Dedifferentiated amniotic fluid mesenchymal stem cell (primary cell): ENCODE measurements at regions not wholly inside any gene's neighbourhood (a gene's known extent, or its start where the extent isn't known, plus 50 kb on each side); places are given as distances from the start of the nearest gene placed in this dataset.
A peak's percentile ranks its signal among the peaks of the same experiment; 100 is the strongest.
"Not testable (repeated sequence)": the region's sequence is repeated elsewhere in the genome, so short reads cannot be mapped to it uniquely, and the experiment has no call there.

Experiments used
- DNase-seq: peaks from one replicate; pipeline ENCODE4 v3.0.0-alpha.2; 2016; ENCODE audit errors: extremely low spot score

GRCh38 chr17:5747276-5747675 lies 163.0 kb upstream of the NLRP1 start:
- no peak for DNase-seq

GRCh38 chr17:5747964-5748363 lies 163.7 kb upstream of the NLRP1 start:
- no peak for DNase-seq

- DNase-seq: no peak
Observed at GRCh38 chr17:5753421-5753820, 169.1 kb upstream of the NLRP1 start.

- DNase-seq: no peak
Observed at GRCh38 chr17:5757314-5757907, 173.1 kb upstream of the NLRP1 start.

DNA sequence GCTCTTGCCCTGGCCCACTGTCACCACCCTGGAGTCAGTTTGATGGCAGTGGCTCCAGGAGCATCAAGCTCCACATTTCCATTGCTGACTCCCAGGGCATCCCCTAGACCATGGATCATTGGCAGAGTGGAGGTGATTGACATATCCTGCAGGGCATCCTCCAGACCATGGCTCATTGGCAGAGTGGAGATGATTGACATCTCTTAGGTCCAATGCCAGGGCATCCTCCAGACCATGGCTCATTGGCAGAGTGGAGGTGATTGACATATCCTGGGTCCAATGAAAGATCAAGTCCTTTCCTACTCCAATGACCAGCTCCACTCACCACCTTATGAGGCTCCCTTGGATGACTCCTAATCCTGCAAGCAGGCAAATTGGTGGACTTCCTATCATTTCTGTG lies 174.3 kb upstream of the NLRP1 start:
- DNase-seq: no peak

GRCh38 chr17:5759501-5759925 lies 175.2 kb upstream of the NLRP1 start:
- DNase-seq: no peak

DNA sequence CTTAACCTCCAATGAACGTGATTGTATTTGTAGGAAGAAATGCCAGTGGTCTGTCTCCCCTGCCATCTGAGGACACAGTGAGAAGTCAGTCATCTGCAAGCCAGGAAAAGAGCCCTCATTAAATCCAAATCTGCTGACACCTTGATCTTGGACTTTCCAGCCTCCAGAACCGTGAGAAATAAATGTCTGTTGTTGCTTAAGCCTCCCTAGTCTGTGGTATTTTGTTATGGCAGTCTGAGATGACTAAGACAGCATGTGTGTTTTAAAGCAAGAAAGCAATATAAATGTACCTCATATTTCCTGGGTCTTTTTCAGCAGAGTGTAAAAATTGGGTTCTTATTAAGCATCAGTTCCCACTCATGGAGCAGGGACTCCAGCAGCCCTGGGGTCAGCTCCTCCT lies 177.9 kb upstream of the NLRP1 start:
- DNase-seq: no peak

DNA sequence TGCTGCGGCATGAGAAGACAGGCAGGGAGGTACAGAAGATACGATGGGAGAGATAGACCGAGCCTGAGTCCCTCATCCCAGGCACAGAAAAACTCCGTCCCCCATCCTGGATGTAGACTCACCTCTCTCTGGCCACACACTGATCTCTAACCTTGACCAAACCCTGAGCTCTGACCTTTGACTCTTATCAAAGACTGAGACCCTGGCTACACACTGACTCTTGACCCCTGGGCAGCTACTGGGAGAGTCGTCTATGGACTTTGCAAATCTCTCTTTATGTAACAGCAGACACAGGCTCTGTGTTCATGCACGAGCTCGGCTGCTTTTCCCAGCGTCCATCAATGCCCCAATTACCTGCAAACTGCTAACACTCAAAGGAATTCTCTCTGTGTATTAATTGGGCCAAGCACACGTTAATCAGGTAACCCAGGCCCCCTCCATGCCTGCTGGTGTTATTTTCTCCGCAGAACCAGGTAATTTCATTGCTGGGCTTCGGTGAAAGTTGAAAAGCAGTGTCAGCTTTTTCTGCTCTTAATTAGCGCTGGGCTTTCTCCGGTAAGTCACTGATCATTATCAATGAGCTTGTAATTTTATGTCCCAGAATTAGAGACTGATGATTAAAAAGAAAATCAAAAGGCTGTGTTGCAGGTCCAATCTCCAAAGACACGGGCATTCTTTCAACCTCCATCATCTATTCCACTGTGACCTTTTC lies 179.4 kb upstream of the NLRP1 start:
- DNase-seq: no peak

- DNase-seq: no peak
Observed at GRCh38 chr17:5769593-5770354, 185.5 kb upstream of the NLRP1 start.

DNA sequence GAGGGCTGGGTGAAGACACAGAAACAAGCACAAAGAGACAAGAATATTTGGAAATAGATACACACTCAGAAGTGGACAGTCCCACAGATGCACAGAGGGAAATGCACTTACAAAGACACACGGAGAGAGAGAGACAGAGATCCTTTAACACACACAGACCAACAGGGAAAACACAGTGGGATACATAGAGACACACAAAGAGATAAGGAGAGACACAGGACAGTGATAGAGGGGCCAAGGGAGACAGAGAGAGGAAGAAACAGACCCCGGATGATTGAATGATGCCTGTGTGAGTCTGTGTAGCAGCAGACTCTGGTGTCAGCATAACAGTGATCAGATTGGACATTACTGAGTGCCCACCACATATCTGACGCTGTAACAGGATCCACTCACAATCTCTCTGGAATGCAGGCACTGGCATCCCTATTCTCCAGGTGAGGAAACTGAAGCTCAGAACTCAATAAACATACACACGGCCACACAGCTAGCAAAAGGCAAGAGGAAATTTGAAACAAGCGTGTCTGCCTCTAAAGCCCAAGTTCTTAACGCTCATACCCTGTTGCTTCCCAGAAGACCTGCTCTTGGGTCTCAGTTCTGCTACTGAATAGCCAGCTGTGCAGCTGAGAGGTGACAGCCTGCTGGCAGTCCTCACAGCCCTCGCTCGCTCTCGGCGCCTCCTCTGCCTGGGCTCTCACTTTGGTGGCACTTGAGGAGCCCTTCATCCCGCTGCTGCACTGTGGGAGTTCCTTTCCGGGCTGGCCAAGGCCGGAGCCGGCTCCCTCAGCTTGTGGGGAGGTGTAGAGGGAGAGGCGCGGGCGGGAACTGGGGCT lies 186.3 kb upstream of the NLRP1 start:
- DNase-seq: no peak

DNA sequence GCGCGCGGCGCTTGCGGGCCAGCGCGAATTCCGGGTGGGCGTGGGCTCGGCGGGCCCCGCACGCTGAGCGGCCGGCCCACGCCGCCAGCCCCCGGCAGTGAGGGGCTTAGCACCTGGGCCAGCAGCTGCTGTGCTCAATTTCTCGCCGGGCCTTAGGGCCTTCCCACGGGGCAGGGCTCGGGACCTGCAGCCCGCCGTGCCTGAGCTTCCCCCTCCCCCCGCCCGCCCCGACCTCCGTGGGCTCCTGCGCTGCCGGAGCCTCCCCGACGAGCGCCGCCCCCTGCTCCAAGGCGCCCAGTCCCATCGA lies 186.9 kb upstream of the NLRP1 start:
- DNase-seq: not testable (repeated sequence)

- not testable (repeated sequence) for DNase-seq
Observed at GRCh38 chr17:5772017-5772416, 187.7 kb upstream of the NLRP1 start.

DNA sequence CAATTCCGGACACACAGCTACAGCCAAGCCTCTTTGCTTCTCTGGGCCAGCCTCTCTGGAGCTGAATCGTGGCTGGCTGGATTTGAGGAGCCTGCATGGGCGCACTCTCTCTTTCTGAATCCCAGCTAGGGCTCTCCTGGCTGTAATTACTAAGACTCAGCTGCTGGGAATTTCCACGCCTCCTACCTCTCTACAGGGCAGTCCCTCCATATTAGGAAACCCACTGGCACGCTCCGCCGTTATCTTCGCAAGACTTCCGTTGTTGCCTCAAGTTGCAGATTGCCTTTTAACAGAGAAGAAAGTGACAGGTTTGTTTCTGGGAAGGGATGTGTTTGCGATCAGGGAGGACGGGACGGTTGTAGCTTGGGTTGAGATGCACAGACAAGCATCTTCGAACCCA lies 188.4 kb upstream of the NLRP1 start:
- no peak for DNase-seq

GRCh38 chr17:5773816-5774360 lies 189.6 kb upstream of the NLRP1 start:
- no peak for DNase-seq

DNA sequence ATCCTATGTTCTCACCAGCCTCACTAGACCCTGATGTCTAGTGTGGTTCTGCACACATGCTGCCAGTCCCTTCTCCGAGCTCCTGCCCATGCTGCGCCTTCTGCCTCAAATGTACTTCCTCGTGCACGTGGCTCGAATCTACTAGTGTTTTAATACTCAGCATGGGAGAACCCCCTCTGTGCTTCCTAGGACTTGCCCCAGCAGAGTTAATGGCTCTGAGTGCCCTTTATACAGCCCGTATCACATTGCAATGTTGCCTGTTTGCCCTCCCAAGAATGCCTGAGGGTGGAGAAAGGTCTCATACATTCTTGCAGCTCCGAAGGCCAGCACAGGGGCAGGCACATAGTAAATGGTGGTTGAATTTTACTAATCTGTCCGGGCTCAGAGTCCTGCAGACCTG lies 190.8 kb upstream of the NLRP1 start:
- DNase-seq: no peak

- DNase-seq: peak; percentile 61
Observed at GRCh38 chr17:5780476-5780875, 196.2 kb upstream of the NLRP1 start.

- DNase-seq: no peak
Observed at GRCh38 chr17:5781236-5781927, 197.1 kb upstream of the NLRP1 start.

GRCh38 chr17:5783269-5783668 lies 199.0 kb upstream of the NLRP1 start:
- no peak for DNase-seq

GRCh38 chr17:5783851-5784250 lies 199.5 kb upstream of the NLRP1 start:
- no peak for DNase-seq

DNA sequence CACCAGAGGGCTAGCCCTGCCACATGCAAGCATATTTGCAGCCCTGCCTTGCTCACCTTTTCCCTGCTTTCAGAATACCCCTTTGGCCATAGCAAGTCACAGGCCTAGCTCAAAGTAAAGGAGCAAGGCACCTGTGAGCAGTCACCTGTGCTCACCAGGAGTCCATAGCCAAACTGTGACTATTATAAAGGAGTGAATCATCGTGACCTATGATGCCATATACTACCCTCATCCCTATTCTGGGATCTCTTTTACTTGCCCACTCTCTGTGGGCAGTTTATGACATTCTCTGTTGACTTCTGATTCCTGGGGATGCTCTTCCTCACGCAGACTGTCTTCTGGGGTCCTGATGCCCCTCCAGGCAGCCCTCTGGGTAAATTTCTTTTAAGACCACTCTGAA lies 200.5 kb upstream of the NLRP1 start:
- no peak for DNase-seq

GRCh38 chr17:5785338-5785737 lies 201.0 kb upstream of the NLRP1 start:
- DNase-seq: no peak
